ENCODE measurements at regions not wholly inside any gene's neighbourhood (a gene's known extent, or its start where the extent isn't known, plus 50 kb on each side); places are given as distances from the start of the nearest gene placed in this dataset.

DNA sequence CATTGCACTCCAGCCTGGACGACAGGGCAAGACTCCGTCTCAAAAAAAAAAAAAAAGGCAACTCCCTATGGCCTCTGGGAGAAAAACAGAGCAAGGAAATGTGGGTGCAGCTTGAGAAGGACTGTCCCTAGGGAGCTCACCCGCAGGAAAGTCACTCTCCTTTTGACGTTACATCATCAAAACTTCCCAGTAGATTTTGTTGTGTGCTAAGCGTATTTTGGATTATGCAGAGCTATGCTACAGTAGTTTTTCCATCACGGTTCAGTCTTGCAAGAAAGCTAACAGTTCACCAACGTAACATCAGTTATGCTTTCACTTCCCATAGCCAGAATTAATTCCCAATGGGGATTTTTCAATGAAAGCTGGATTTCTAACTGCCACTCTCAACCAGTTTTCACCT, 138.8 kb downstream of the HSD17B3 start:
- TF ChIP-seq, protein P1, sequence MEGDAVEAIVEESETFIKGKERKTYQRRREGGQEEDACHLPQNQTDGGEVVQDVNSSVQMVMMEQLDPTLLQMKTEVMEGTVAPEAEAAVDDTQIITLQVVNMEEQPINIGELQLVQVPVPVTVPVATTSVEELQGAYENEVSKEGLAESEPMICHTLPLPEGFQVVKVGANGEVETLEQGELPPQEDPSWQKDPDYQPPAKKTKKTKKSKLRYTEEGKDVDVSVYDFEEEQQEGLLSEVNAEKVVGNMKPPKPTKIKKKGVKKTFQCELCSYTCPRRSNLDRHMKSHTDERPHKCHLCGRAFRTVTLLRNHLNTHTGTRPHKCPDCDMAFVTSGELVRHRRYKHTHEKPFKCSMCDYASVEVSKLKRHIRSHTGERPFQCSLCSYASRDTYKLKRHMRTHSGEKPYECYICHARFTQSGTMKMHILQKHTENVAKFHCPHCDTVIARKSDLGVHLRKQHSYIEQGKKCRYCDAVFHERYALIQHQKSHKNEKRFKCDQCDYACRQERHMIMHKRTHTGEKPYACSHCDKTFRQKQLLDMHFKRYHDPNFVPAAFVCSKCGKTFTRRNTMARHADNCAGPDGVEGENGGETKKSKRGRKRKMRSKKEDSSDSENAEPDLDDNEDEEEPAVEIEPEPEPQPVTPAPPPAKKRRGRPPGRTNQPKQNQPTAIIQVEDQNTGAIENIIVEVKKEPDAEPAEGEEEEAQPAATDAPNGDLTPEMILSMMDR (IDR thresholded peaks at IDR 0.05), result no peak
- TF ChIP-seq POLR2A (IDR thresholded peaks at IDR 0.05), result no peak

Data from stomach (tissue), 4 donors.